PC-3 (cell line): ENCODE measurements at regions not wholly inside any gene's neighbourhood (a gene's known extent, or its start where the extent isn't known, plus 50 kb on each side); places are given as distances from the start of the nearest gene placed in this dataset.
A peak's percentile ranks its signal among the peaks of the same experiment; 100 is the strongest.

Experiments
- ATAC-seq: fragments of 200-7000 bp; cut with Tn5 transposase; 2 replicates; pipeline ENCODE4 v1.9.1; 2020; ENCODE audit warnings: mild to moderate bottlenecking, moderate library complexity
- BruUV-seq: library from RNA; stranded (reverse); fragments of 400-500 nt; replicated peaks from 2 replicates; lab custom pipeline; 2021; lab: Mats Ljungman, UMichigan
- CTCF ChIA-PET: fragments of 300-600 bp; sonication (Branson Sonifier 250); formaldehyde crosslinking; loops from one replicate; lab custom pipeline; 2022; ENCODE audit warnings: antibody characterized with exemption; lab: Charles Lee
- POLR2A ChIA-PET: fragments of 300-600 bp; sonication (Branson Sonifier 250); formaldehyde crosslinking; loops from one replicate; lab custom pipeline; 2022; ENCODE audit warnings: antibody characterized with exemption; ENCODE audit not compliant: unreplicated experiment; lab: Charles Lee
- DNase-seq: peaks from one replicate; pipeline ENCODE4 v3.0.0-alpha.2; 2015
- H2AFZ ChIP-seq: fragments of 300-600 bp; sonication (generic); 2 replicates; pipeline ENCODE4 v1.6.0; 2016; ENCODE audit warnings: antibody characterized with exemption, low read length
- H3F3A ChIP-seq: fragments of 300-600 bp; sonication (generic); one replicate; pipeline ENCODE4 v1.6.0; 2017; ENCODE audit warnings: antibody characterized with exemption, low read length, control low read depth, mild to moderate bottlenecking; ENCODE audit not compliant: unreplicated experiment
- H3K27ac ChIP-seq: fragments of 300-600 bp; sonication (generic); 2 replicates; pipeline ENCODE4 v1.5.1; 2016; ENCODE audit warnings: mild to moderate bottlenecking, low read length
- H3K27me3 ChIP-seq: fragments of 300-600 bp; sonication (generic); 2 replicates; pipeline ENCODE4 v1.6.1; 2016; ENCODE audit warnings: low read length, mixed read lengths
- H3K36me3 ChIP-seq: fragments of 300-600 bp; sonication (generic); 2 replicates; pipeline ENCODE4 v1.6.1; 2016; ENCODE audit warnings: low read depth, mixed run types, low read length, mixed read lengths
- H3K4me1 ChIP-seq: fragments of 300-600 bp; sonication (generic); 2 replicates; pipeline ENCODE4 v1.5.1; 2016; ENCODE audit warnings: low read length; ENCODE audit not compliant: insufficient read depth
- H3K4me2 ChIP-seq: fragments of 300-600 bp; sonication (generic); 2 replicates; pipeline ENCODE4 v1.6.0; 2016; ENCODE audit warnings: low read length
- H3K4me3 ChIP-seq: fragments of 300-600 bp; sonication (generic); 2 replicates; pipeline ENCODE4 v1.5.1; 2016; ENCODE audit warnings: mild to moderate bottlenecking, low read length, mixed read lengths
- H3K79me2 ChIP-seq: fragments of 300-600 bp; sonication (generic); 2 replicates; pipeline ENCODE4 v1.6.1; 2017; ENCODE audit warnings: low read length, mixed read lengths
- H3K9ac ChIP-seq: fragments of 300-600 bp; sonication (generic); 2 replicates; pipeline ENCODE4 v1.6.0; 2016; ENCODE audit warnings: mild to moderate bottlenecking, low read length
- H3K9me2 ChIP-seq: fragments of 300-600 bp; sonication (generic); replicated peaks from 2 replicates; pipeline ENCODE4 v1.6.1; 2016; ENCODE audit warnings: mixed run types, low read length, mixed read lengths
- H3K9me3 ChIP-seq: fragments of 300-600 bp; sonication (generic); 2 replicates; pipeline ENCODE4 v1.6.1; 2016; ENCODE audit warnings: low read length, mixed read lengths
- H4K20me1 ChIP-seq: fragments of 300-600 bp; sonication (generic); 2 replicates; pipeline ENCODE4 v1.6.1; 2016; ENCODE audit warnings: low read length, mixed read lengths
- EZH2 ChIP-seq: fragments of 300-600 bp; sonication (generic); IDR thresholded peaks from one replicate; pipeline ENCODE4 v1.6.1; 2017; ENCODE audit warnings: antibody characterized with exemption, mild to moderate bottlenecking, low read length; ENCODE audit not compliant: unreplicated experiment
- EZH2phosphoT487 ChIP-seq: fragments of 300-600 bp; sonication (generic); IDR thresholded peaks from 2 replicates; pipeline ENCODE4 v1.6.1; 2018; ENCODE audit warnings: mild to moderate bottlenecking, antibody characterized with exemption, low read length, borderline replicate concordance
- intact Hi-C: fragments of 100-400 bp; cut with micrococcal nuclease; formaldehyde crosslinking; loops from 2 replicates; pipeline ENCODE4 v1.9.0; 2023
- TF ChIP-seq, protein P1 (sequence below): fragments of 300-600 bp; sonication (generic); conservative IDR thresholded peaks from 2 replicates; pipeline ENCODE4 v1.5.1; 2017; ENCODE audit warnings: antibody characterized with exemption, low read depth, mild to moderate bottlenecking, low read length

DNA sequence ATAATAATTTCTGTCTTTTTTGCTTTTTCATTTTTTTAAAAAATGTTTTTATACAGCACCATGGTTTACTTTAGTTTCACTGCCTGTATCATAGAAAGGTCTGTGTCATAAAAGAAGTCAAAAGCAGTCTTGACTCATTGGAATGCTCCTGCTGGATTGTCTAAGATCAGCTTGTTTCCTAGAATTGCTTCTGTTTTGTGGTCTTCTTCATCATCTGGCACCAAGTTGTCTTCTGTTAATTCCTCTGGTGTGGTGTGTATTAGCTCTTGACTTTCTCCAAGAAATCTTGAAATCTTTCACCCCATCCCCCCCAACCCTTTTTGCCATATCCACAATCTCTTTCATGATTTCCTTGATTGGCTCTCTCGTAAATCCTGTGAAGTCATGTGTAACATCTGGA, 250.3 kb upstream of the CXCL12 start:
- ATAC-seq: no peak
- no peak for TF ChIP-seq EZH2
- TF ChIP-seq, protein P1, sequence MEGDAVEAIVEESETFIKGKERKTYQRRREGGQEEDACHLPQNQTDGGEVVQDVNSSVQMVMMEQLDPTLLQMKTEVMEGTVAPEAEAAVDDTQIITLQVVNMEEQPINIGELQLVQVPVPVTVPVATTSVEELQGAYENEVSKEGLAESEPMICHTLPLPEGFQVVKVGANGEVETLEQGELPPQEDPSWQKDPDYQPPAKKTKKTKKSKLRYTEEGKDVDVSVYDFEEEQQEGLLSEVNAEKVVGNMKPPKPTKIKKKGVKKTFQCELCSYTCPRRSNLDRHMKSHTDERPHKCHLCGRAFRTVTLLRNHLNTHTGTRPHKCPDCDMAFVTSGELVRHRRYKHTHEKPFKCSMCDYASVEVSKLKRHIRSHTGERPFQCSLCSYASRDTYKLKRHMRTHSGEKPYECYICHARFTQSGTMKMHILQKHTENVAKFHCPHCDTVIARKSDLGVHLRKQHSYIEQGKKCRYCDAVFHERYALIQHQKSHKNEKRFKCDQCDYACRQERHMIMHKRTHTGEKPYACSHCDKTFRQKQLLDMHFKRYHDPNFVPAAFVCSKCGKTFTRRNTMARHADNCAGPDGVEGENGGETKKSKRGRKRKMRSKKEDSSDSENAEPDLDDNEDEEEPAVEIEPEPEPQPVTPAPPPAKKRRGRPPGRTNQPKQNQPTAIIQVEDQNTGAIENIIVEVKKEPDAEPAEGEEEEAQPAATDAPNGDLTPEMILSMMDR: no peak
- no peak for TF ChIP-seq EZH2phosphoT487
- no peaks in the 10 kb centered on the region for H3F3A ChIP-seq
- intact Hi-C loops: no loop called here
- no peaks in the 10 kb centered on the region for H4K20me1 ChIP-seq
- H3K79me2 ChIP-seq: no peaks in the 10 kb centered on the region
- H3K4me2 ChIP-seq: no peak overlapping the region
- 0 out of 2 replicates have a peak, but pooled peaks cover 3% of the 10 kb centered on the region for H3K9me2 ChIP-seq
- H3K9ac ChIP-seq: no peak overlapping the region
- H3K4me3 ChIP-seq: no peak overlapping the region
- ChIA-PET POLR2A (no interaction called here), CTCF (no interaction called here)
- H3K4me1 ChIP-seq: 0 out of 2 replicates have a peak, but pooled peaks cover 5% of the 10 kb centered on the region
- H3K9me3 ChIP-seq: no peaks in the 10 kb centered on the region
- H2AFZ ChIP-seq: no peak overlapping the region
- DNase-seq: no peak
- no peaks in the 10 kb centered on the region for H3K36me3 ChIP-seq
- no TSS peak for BruUV-seq
- no peak overlapping the region for H3K27ac ChIP-seq
- no peaks in the 10 kb centered on the region for H3K27me3 ChIP-seq

DNA sequence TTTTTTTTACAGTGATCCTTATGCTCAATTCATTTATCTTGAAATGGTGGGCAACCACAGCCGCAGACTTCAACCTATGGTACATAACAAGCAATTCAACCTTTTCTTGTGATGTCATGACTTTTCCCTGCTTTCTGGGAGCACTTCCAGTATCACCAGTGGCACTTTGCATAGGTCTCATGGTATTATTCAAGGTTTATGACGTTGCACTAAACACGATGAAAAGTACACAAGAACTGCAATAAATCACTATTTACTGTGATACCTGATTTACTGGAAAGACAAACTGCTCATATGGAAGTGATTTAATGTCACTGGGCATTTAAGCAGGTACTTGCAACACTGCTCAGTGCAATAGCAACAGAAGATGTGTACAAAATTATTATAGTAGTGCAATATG, 251.7 kb upstream of the CXCL12 start:
- H3K27ac ChIP-seq: no peak overlapping the region

DNA sequence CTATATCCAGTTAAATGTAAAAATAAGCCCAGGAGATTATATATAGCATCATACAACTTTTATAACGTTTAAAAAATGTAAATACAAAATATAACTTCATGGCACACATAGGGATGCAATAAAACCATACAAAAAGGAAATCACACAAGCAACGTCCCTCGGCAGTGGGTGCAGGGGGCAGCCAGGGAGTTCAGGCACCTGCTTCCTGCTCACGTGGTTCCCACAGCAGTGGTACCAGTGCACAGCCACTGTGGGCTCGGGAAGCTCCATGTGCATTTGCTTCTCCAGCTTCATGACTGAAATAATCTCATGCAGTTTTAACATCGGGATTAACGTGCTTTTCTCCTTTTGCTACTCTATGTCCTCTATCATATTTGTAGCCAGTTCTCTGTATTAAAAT, 255.5 kb upstream of the CXCL12 start:
- TF ChIP-seq, protein P1: no peak
- no peak for TF ChIP-seq EZH2phosphoT487
- TF ChIP-seq EZH2: no peak
- no peak overlapping the region for H3K4me3 ChIP-seq
- H3K9me2 ChIP-seq: 0 out of 2 replicates have a peak, but pooled peaks cover 3% of the 10 kb centered on the region
- ChIA-PET POLR2A (no interaction called here), CTCF (no interaction called here)
- H2AFZ ChIP-seq: peak overlapping the region; percentile 44; the same call in 1 of the 2 replicates
- H3K4me2 ChIP-seq: no peak overlapping the region
- no TSS peak for BruUV-seq
- H3K27ac ChIP-seq: no peak overlapping the region
- ATAC-seq (no peak), DNase-seq (no peak)
- intact Hi-C loops: no loop called here
- no peak overlapping the region for H3K9ac ChIP-seq
- no peaks in the 10 kb centered on the region for H3K27me3 ChIP-seq
- no peaks in the 10 kb centered on the region for H3K9me3 ChIP-seq
- H3K36me3 ChIP-seq: no peaks in the 10 kb centered on the region
- H3K4me1 ChIP-seq: peaks cover 21% of the 10 kb centered on the region
- H3F3A ChIP-seq: no peaks in the 10 kb centered on the region
- no peaks in the 10 kb centered on the region for H4K20me1 ChIP-seq
- no peaks in the 10 kb centered on the region for H3K79me2 ChIP-seq

More for the DNA sequence above, 251.7 kb upstream of the CXCL12 start:
- TF ChIP-seq EZH2phosphoT487 (no peak), EZH2 (no peak)
- TF ChIP-seq, protein P1: no peak
- Histone ChIP-seq H3K36me3 (no peaks in the 10 kb centered on the region), H4K20me1 (no peaks in the 10 kb centered on the region), H3K9ac (no peak overlapping the region), H3K79me2 (no peaks in the 10 kb centered on the region), H3K9me3 (no peaks in the 10 kb centered on the region), H3K27me3 (no peaks in the 10 kb centered on the region), H3K4me3 (no peak overlapping the region), H3K4me1 (peaks cover 15% of the 10 kb centered on the region), H2AFZ (no peak overlapping the region), H3F3A (no peaks in the 10 kb centered on the region), H3K9me2 (0 out of 2 replicates have a peak, but pooled peaks cover 3% of the 10 kb centered on the region), H3K4me2 (no peak overlapping the region)
- intact Hi-C loops: no loop called here
- BruUV-seq: no TSS peak
- ChIA-PET CTCF (no interaction called here), POLR2A (no interaction called here)
- ATAC-seq (no peak), DNase-seq (peak; percentile 69)
